NCI-H2029 treated with DMSO at 0.1 percent for 48 hours (cell line): ENCODE measurements at regions not wholly inside any gene's neighbourhood (a gene's known extent, or its start where the extent isn't known, plus 50 kb on each side); places are given as distances from the start of the nearest gene placed in this dataset.
"Not testable (repeated sequence)": the region's sequence is repeated elsewhere in the genome, so short reads cannot be mapped to it uniquely, and the experiment has no call there.

Source experiments
- DNase-seq: peaks from one replicate; lab custom pipeline; 2025; lab: John Stamatoyannopoulos, UW

- DNase-seq: not testable (repeated sequence)
Observed at GRCh38 chr2:111448796-111449195, 328.1 kb downstream of the BCL2L11 start.

- DNase-seq: not testable (repeated sequence)
Observed at GRCh38 chr2:111450526-111450925, 329.8 kb downstream of the BCL2L11 start.

GRCh38 chr2:111451692-111452199 is 331.0 kb downstream of the BCL2L11 start:
- not testable (repeated sequence) for DNase-seq

- not testable (repeated sequence) for DNase-seq
Observed at GRCh38 chr2:111452208-111452607, 331.5 kb downstream of the BCL2L11 start.

GRCh38 chr2:111453308-111453707 is 332.6 kb downstream of the BCL2L11 start:
- not testable (repeated sequence) for DNase-seq

GRCh38 chr2:111453816-111454215 is 333.1 kb downstream of the BCL2L11 start:
- not testable (repeated sequence) for DNase-seq

GRCh38 chr2:111454404-111454803 is 333.7 kb downstream of the BCL2L11 start:
- not testable (repeated sequence) for DNase-seq

- not testable (repeated sequence) for DNase-seq
Observed at GRCh38 chr2:111455016-111456015, 334.6 kb downstream of the BCL2L11 start.

- not testable (repeated sequence) for DNase-seq
Observed at GRCh38 chr2:111457191-111457590, 336.5 kb downstream of the BCL2L11 start.

- DNase-seq: not testable (repeated sequence)
Observed at GRCh38 chr2:111460901-111461300, 340.2 kb downstream of the BCL2L11 start.

GRCh38 chr2:111461831-111462230 is 341.1 kb downstream of the BCL2L11 start:
- DNase-seq: not testable (repeated sequence)

GRCh38 chr2:111462572-111462971 is 341.9 kb downstream of the BCL2L11 start:
- not testable (repeated sequence) for DNase-seq

- DNase-seq: not testable (repeated sequence)
Observed at GRCh38 chr2:111463238-111463848, 342.6 kb downstream of the BCL2L11 start.

GRCh38 chr2:111463956-111464355 is 343.2 kb downstream of the BCL2L11 start:
- DNase-seq: not testable (repeated sequence)

- not testable (repeated sequence) for DNase-seq
Observed at GRCh38 chr2:111464367-111464766, 343.7 kb downstream of the BCL2L11 start.

GRCh38 chr2:111465521-111465920 is 344.8 kb downstream of the BCL2L11 start:
- not testable (repeated sequence) for DNase-seq

GRCh38 chr2:111466744-111467143 is 346.0 kb downstream of the BCL2L11 start:
- not testable (repeated sequence) for DNase-seq

- not testable (repeated sequence) for DNase-seq
Observed at GRCh38 chr2:111470924-111471323, 350.2 kb downstream of the BCL2L11 start.

- not testable (repeated sequence) for DNase-seq
Observed at GRCh38 chr2:111471791-111472530, 351.2 kb downstream of the BCL2L11 start.

GRCh38 chr2:111472844-111473403 is 352.2 kb downstream of the BCL2L11 start:
- not testable (repeated sequence) for DNase-seq

- DNase-seq: not testable (repeated sequence)
Observed at GRCh38 chr2:111473522-111473921, 352.8 kb downstream of the BCL2L11 start.
